Right forelimb (tissue), 1 donor: ENCODE measurements at regions not wholly inside any gene's neighbourhood (a gene's known extent, or its start where the extent isn't known, plus 50 kb on each side); places are given as distances from the start of the nearest gene placed in this dataset.
A peak's percentile ranks its signal among the peaks of the same experiment; 100 is the strongest.

Experiments used
- DNase-seq: peaks from one replicate; pipeline ENCODE4 v3.0.0-alpha.2; 2018

DNA sequence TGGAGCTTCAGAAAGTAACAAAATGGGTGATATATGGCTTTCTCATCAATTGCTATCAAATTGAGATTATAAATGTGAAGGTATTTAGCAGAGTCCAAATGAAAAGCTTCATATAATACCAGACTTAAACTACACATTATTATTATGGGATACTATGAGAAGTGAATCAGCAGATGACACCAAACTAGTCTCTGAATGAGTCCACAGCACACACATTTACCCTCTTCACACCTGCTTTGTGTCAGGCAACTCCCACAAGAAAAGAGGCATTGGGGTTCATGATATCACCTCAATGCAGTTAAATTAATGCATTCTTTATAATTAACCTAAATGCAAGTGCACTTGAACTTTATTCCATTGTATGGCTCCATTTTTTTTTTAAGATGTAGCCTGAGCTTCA lies 330.5 kb downstream of the BCL11B start:
- no peak for DNase-seq

DNA sequence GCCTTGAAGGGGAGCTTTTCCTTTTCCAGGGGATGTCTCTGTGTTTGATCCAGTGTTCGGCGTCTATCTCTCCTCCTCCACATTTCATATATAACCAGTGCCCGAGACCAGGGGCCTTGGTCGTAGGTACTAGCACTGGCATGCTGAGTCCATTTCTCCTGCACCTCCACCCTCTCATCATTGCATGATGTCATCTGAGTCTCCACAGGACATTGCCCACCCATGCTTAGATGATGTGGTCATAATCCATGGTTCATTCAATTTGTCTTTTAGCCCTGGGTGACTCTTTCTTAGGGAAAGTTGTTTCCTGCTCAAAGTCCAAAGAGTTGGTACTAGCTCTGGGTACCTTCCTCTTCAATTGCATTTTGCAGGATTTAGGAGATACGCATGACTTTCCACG lies 328.1 kb downstream of the BCL11B start:
- DNase-seq: no peak

DNA sequence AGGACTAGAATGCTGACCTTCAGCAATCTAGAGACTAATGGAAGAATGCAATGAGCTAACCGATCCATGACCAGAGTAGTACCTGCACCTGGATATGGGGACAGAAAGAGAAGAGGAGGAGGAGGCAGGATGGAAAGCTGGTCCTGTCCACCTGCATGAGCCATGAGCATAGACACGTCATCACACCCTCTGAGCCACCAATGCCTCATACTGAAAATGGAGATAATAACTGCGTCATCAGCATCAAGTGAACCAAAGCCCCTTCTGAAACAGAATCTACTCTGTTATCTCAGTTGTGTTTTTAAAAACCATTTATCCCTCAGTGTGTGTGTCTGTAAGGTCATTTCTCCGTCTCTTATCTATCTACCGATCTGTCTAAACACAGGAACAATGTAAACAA lies 327.0 kb downstream of the BCL11B start:
- no peak for DNase-seq

DNA sequence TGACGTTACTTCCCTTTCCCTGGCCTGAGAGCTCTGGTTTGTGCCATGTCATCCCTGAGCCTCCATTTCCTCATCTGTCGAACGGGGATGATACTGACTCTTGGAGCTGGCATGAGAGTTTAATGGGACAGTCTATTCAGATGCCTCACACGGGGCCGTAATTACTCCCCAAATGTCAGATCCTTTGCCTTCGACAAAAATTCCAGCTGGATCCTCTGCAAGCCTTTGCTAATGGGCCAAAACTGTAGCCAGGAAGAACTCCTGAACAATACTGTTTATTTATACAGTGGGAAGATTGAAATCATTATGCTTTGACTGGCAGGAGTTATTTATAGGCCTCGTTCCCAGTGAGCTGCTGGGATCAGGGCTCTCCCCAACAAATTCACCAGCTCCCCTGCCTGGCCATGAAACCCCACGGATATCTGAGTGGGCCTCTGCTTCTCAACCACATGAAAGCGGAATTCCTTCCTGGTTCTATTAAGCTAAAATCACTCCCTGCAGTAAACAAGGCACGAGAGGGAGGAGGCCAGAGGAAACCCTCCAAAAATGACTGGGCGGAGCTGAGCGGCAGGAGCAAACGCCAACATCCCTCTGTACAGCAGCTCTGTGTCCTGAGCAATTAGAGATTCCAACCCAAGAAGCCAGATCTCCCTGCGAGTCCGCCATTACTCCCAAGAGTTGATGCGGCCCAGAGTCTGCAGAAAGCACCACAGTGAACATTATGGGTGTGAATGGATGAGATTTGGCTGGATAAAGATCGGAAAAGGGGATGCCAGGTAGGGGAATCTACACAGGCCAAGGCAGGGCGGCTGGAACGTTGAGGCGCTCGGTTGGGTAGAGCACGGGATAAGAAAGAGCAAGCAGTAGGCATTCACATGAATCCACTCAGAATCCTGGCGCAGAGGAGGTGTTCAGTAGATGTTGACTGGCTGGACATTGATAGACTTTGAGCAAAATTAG lies 326.1 kb downstream of the BCL11B start:
- peak; percentile 65 for DNase-seq

GRCh38 chr14:98946940-98947339 lies 325.1 kb downstream of the BCL11B start:
- peak; percentile 76 for DNase-seq

DNA sequence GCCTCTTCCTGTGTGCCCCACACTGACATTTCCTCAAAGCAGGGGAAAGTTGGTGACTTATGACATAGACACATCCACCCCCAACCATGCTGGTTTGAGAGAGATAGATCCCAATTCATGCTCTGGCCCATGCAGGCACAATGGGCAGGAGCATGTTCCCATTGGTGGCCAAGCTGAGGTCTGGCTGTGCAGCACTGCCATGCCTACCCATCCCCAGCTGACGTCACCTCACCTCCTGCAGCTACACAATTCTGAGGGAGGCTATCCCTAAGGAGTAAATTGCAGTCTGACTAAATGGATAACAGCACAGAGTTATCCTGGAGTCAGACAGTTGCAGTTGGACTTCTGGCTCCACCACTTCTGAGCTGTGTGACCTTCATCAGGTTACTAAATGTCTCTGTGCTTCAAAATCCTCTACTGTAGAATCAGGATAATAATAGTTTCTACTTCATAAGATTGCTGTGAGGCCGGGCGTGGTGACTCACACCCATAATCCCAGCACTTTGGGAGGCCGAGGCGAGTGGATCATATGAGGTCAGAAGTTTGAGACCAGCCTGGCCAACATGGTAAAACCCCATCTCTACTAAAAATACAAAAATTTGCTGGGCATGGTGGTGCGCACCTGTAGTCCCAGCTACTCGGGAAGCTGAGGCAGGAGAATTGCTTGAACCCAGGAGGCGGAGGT lies 323.9 kb downstream of the BCL11B start:
- DNase-seq: no peak

- DNase-seq: no peak
Measured at GRCh38 chr14:98949051-98949450, 322.9 kb downstream of the BCL11B start.

DNA sequence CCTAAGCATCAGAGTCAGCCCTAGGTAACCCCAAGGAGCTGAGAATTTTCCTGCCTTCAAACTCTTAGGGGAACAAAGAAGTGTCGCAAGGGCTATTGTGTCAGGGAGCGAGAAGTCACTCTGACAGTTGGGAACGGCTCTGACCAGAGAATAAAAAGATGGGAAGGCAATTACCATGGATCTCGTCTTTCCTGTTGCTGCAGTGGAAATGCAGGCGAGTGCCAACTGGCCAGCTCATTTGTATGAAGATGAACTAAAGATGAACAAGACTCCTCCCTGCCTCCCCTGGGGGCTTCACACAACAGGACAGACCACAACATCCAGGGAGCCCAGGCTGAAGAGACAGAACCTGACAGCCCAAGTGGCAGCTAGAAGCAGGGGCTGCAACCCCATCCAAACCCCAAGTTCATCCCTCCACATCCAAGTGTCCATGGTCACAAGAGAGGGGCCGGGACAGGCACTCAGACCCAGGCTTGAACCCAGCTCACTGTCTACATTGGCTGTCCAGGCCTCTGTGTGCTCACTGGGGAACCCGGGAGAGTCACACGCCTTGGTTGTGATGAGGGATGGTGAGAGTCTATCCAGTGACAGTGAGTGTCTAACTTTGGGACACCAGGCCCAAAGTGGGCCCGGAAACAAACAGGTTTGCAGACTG lies 322.4 kb downstream of the BCL11B start:
- no peak for DNase-seq

DNA sequence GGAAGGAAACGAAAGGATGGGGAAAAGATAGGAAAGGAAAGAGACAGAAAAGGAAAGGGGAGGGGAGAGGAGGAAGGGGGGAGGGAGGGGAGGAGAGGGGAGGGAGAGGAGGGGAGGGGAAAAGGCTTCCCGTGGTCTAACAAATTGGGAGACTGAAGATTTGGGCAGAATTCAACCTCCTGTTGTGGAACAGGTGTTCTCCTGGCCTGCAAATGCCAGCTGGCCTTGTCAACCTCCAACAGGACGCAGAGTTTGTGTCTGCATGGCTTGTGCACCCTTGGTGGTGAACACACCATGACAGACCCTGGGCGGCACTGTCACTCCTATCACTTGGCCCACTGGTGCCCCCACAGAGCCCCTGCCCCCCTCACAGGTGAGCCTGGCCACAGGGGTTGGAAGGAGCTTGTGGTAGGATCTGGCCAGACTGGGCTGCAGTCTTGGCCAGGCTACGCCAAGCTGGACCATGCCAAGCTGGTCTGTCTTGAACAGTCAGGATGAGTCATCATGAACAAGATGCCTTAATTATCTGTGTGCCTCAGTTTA lies 321.6 kb downstream of the BCL11B start:
- DNase-seq: no peak

GRCh38 chr14:98951031-98951430 lies 321.0 kb downstream of the BCL11B start:
- DNase-seq: no peak

- no peak for DNase-seq
Measured at GRCh38 chr14:98951521-98952152, 320.4 kb downstream of the BCL11B start.

- no peak for DNase-seq
Measured at GRCh38 chr14:98952593-98953350, 319.2 kb downstream of the BCL11B start.

DNA sequence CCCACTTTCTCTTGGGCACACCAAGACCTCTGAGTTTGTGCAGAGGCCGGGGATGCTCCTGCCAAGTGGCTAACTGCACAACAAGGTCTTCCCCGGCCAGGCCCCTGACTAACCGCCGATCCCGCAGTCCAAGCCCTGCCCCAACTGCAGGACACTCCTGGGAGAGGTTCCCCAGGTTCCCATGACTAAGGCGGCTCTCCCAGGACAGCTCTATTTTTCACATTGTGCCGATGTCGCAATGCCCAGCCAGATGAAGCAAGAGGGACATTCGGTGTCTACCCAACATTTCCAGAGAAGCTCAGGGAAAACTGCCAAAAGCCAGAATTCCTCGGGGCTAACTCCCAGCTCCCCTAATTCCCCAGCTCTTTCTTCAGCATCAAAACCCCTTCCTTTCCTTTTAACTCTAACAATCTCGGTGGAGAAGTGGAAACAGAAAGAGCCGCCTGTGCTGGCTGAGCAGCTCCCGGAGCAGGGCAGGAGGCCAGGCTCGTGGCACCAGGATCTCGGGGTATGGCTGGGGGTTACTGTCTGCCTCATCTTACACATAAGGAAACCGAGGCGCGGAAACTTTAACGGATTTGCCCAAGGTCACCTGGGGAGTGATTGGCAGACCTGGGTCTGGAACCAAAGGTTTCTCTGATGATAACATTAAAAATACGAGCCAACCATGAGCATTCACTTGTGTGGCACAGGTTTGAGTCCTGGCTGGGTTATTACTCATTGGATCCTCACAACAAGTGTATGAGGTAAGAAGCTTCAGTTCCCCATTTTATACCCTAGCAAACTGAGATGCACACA lies 318.2 kb downstream of the BCL11B start:
- no peak for DNase-seq

- no peak for DNase-seq
Measured at GRCh38 chr14:98954349-98955000, 317.5 kb downstream of the BCL11B start.

- DNase-seq: no peak
Measured at GRCh38 chr14:98955036-98955740, 316.8 kb downstream of the BCL11B start.

GRCh38 chr14:98955741-98956070 lies 316.3 kb downstream of the BCL11B start:
- no peak for DNase-seq

DNA sequence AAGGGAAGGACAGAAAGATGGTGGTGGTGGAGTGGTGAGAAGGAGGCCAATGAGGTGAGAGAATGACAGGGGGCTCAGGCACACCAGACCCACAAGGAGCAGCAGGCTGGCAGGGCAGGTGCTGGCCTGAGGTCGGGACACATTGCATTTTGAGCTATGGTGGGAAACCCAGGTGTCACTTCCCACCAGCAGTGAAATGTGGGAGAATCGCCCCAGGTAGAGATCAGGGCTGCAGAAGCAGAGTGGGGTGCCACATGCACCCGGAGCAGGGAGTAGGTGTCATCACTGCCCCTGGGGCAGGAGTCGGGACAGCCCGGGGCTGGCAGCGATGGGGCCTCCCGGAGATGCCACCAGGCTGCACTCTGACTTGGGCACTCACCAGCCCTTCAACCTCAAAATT lies 315.8 kb downstream of the BCL11B start:
- no peak for DNase-seq

- DNase-seq: no peak
Measured at GRCh38 chr14:98956661-98957060, 315.3 kb downstream of the BCL11B start.

DNA sequence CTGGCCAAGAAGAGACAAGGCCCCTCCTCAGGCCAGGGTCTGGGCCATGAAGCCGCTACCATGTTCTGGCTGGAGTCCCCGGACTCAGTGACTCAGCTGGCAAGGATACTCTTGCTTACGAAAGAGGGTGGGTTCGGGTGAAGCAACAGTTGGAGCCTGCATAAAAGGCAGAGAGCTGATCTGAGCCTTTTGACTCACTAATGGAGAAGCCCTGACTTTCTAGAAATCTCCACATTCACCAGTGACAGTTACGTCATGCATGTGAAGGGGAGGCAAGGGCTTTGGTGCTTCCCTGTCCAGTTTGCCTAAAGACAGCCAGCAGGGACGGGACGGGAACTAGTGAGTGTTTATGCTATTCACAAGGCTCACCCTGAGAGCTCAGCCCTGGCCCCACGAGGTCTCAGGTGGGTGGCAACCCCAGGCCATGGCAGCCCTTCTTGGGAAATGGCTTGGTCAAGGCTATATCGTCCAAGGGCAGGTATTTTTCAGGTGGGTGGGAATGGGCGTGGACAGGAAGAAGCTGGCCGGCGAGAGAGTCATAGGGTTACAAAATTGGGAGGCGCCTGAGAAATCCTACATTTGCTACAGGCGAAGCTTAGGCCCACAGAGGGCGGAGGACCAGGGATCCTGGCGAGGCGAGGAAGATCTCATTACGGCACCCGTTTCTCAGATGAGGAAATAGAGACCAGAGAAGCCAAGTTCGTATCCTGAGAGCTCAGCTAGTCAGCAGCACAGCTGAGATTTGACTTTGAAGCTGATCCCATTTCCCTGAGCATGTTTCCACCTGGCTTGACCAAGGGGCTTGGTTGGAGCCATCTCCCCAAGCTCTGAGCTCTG lies 314.6 kb downstream of the BCL11B start:
- no peak for DNase-seq
